ENCODE measurements at regions not wholly inside any gene's neighbourhood (a gene's known extent, or its start where the extent isn't known, plus 50 kb on each side); places are given as distances from the start of the nearest gene placed in this dataset.

DNA sequence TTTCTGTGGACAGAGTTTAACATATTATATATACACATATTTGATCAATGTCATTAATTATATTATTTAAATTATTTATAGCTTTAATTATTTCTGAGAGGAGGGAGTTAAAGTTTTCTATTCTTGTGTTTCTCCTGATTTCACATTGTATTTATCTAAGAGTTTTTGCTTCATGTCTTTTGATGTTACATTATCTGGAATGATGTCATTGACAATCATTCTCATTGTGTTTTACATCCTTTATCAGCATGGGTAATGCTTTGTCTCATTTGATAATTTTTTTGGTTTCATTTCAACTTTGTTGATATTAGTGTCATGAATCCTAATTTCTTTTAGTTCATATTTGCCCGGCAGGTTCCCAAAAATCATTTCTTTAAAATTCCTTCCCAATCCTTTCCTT lies 56.7 kb upstream of the TOX2 start:
- intact Hi-C loops (cut with micrococcal nuclease; ENCODE audit: unreplicated experiment): no loop called here
- H3K36me3 ChIP-seq (replicated peaks in 1 of 2; ENCODE audit: control insufficient read depth in 1 of 2, insufficient read depth in 2 of 2, low read length in 2 of 2): no peaks in the 10 kb centered on the region
- H4K20me1 ChIP-seq (ENCODE audit: insufficient read depth, low read length): no peaks in the 10 kb centered on the region
- H3K79me2 ChIP-seq (ENCODE audit: insufficient read depth, low read length): no peaks in the 10 kb centered on the region
- no peak overlapping the region for H3K9ac ChIP-seq (ENCODE audit: insufficient read depth, low read depth, low read length)
- in situ Hi-C loops (cut with HindIII; ENCODE audit: extremely low pct_ligation_motif_present, low pct_unique_long_range_greater_than_20kb): no loop called here
- TF ChIP-seq REL (CRISPR knock-in tag; conservative IDR thresholded peaks at IDR 0.05) (no peak), GFI1 (CRISPR knock-in tag; IDR thresholded peaks at IDR 0.05; ENCODE audit: borderline replicate concordance) (no peak), ATF7 (IDR thresholded peaks at IDR 0.05) (peak; percentile 70), ATF7 (CRISPR knock-in tag; IDR thresholded peaks at IDR 0.05) (no peak)
- no peaks in the 10 kb centered on the region for H3K4me1 ChIP-seq (ENCODE audit: insufficient read depth, low read length)
- no peaks in the 10 kb centered on the region for H3K9me3 ChIP-seq (ENCODE audit: low read length)
- ChIA-PET CTCF (ENCODE audit: low intra/inter-chr PET ratio, low total read pairs) (no interaction called here), POLR2A (no interaction called here)
- H3K4me3 ChIP-seq (replicated peaks in 1 of 3; ENCODE audit: insufficient read depth in 1 of 3, low read depth in 2 of 3, low read length in 3 of 3): no peak overlapping the region
- BruUV-seq (replicated peaks): no TSS peak
- H3K4me2 ChIP-seq (ENCODE audit: low read depth, low read length): no peak overlapping the region
- H3K27me3 ChIP-seq (ENCODE audit: control insufficient read depth in 1 of 2, insufficient read depth in 2 of 2, low read length in 2 of 2): peaks cover 0 to 5% of the 10 kb centered on the region in 2 experiments; a peak in 1 of 5 replicates
- ATAC-seq (no peak), DNase-seq (ENCODE audit: low spot score) (no peak), FAIRE-seq (no peak)
- WGBS (ENCODE audit: low lambda C conversion rate): 26% methylated on average over 1 of the region's 1 CpG
- H3K27ac ChIP-seq (ENCODE audit: extremely low read length, insufficient read depth, low read length): no peak overlapping the region
- no peak overlapping the region for H2AFZ ChIP-seq (ENCODE audit: low read length)

DNA sequence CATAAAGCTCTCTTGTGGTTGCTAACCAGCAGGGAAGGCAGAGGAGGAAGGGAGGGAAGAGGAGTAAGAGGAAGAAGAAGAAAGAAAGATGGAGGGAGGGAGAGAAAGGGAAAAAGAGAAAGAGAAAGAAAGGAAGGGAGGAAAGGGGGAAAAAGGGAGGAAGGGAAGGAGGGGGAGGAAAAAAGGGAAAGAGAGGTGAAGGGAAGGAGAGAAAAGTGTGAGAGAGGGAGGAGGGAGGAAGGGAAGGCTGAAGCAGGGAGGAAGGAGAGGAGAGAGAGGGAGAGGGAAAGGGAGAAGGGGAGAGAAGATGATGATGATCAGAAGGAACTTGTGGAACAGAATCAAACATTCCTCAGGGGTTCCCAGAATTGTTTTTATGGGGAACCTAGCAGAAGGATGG lies 57.5 kb upstream of the TOX2 start:
- Histone ChIP-seq H2AFZ (ENCODE audit: low read length) (no peak overlapping the region), H3K4me2 (ENCODE audit: low read depth, low read length) (no peak overlapping the region), H3K9ac (ENCODE audit: insufficient read depth, low read depth, low read length) (no peak overlapping the region), H3K27ac (ENCODE audit: extremely low read length, insufficient read depth, low read length) (no peak overlapping the region), H3K36me3 (replicated peaks in 1 of 2; ENCODE audit: control insufficient read depth in 1 of 2, insufficient read depth in 2 of 2, low read length in 2 of 2) (no peaks in the 10 kb centered on the region), H3K79me2 (ENCODE audit: insufficient read depth, low read length) (no peaks in the 10 kb centered on the region), H3K4me3 (replicated peaks in 1 of 3; ENCODE audit: insufficient read depth in 1 of 3, low read depth in 2 of 3, low read length in 3 of 3) (no peak overlapping the region), H3K9me3 (ENCODE audit: low read length) (no peaks in the 10 kb centered on the region), H3K4me1 (ENCODE audit: insufficient read depth, low read length) (no peaks in the 10 kb centered on the region), H4K20me1 (ENCODE audit: insufficient read depth, low read length) (no peaks in the 10 kb centered on the region), H3K27me3 (ENCODE audit: control insufficient read depth in 1 of 2, insufficient read depth in 2 of 2, low read length in 2 of 2) (peaks cover 0 to 5% of the 10 kb centered on the region in 2 experiments; a peak in 1 of 5 replicates)
- intact Hi-C loops (cut with micrococcal nuclease; ENCODE audit: unreplicated experiment) (no loop called here), in situ Hi-C loops (cut with HindIII; ENCODE audit: extremely low pct_ligation_motif_present, low pct_unique_long_range_greater_than_20kb) (no loop called here)
- CTCF ChIA-PET (ENCODE audit: low intra/inter-chr PET ratio, low total read pairs): no interaction called here
- DNase-seq (ENCODE audit: low spot score): no peak
- no peak for ATAC-seq
- 0 out of 2 replicates have a peak, but pooled peaks have one; percentile 74 for TF ChIP-seq NONO (IDR thresholded peaks at IDR 0.05)
- TF ChIP-seq NONO (CRISPR knock-in tag; conservative IDR thresholded peaks at IDR 0.05): no peak
- TF ChIP-seq HNRNPK (IDR thresholded peaks at IDR 0.05; ENCODE audit: low read depth, low read length, poor library complexity, severe bottlenecking): peak; percentile 84
- TF ChIP-seq JUNB (CRISPR knock-in tag; IDR thresholded peaks at IDR 0.05; ENCODE audit: borderline replicate concordance): 0 out of 2 replicates have a peak, but pooled peaks have one; percentile 19
- TF ChIP-seq PCBP1 (IDR thresholded peaks at IDR 0.05; ENCODE audit: borderline replicate concordance, low read depth, low read length): 0 out of 2 replicates have a peak, but pooled peaks have one; percentile 42
- no peak for TF ChIP-seq GTF3A (CRISPR knock-in tag; conservative IDR thresholded peaks at IDR 0.05)
- TF ChIP-seq PCBP2 (optimal IDR thresholded peaks at IDR 0.05; ENCODE audit: low read depth, low read length, poor library complexity, severe bottlenecking): peak; percentile 97
- POLR2A ChIA-PET: no interaction called here
- BruUV-seq (replicated peaks): no TSS peak
- FAIRE-seq: no peak

All from HepG2 (cell line).